MM.1S (cell line): ENCODE measurements at regions not wholly inside any gene's neighbourhood (a gene's known extent, or its start where the extent isn't known, plus 50 kb on each side); places are given as distances from the start of the nearest gene placed in this dataset.

ENCODE experiments used
- EZH2 ChIP-seq: fragments of 300-600 bp; sonication (generic); optimal IDR thresholded peaks from 2 replicates; pipeline ENCODE3; 2017; ENCODE audit warnings: low read depth, mild to moderate bottlenecking, antibody characterized with exemption, low read length, mixed read lengths
- EZH2phosphoT487 ChIP-seq: fragments of 300-600 bp; sonication (generic); IDR thresholded peaks from 2 replicates; pipeline ENCODE4 v1.6.1; 2018; ENCODE audit warnings: antibody characterized with exemption, low read length
- TF ChIP-seq, protein P1 (sequence below): fragments of 300-600 bp; sonication (generic); IDR thresholded peaks from 2 replicates; pipeline ENCODE4 v1.5.1; 2016; ENCODE audit warnings: antibody characterized with exemption, low read length, mixed read lengths

GRCh38 chr6:53744321-53744720 is 50.5 kb upstream of the LRRC1 start:
- TF ChIP-seq, protein P1, sequence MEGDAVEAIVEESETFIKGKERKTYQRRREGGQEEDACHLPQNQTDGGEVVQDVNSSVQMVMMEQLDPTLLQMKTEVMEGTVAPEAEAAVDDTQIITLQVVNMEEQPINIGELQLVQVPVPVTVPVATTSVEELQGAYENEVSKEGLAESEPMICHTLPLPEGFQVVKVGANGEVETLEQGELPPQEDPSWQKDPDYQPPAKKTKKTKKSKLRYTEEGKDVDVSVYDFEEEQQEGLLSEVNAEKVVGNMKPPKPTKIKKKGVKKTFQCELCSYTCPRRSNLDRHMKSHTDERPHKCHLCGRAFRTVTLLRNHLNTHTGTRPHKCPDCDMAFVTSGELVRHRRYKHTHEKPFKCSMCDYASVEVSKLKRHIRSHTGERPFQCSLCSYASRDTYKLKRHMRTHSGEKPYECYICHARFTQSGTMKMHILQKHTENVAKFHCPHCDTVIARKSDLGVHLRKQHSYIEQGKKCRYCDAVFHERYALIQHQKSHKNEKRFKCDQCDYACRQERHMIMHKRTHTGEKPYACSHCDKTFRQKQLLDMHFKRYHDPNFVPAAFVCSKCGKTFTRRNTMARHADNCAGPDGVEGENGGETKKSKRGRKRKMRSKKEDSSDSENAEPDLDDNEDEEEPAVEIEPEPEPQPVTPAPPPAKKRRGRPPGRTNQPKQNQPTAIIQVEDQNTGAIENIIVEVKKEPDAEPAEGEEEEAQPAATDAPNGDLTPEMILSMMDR = no peak
- TF ChIP-seq EZH2 = no peak
- TF ChIP-seq EZH2phosphoT487 = no peak
